ENCODE measurements at regions not wholly inside any gene's neighbourhood (a gene's known extent, or its start where the extent isn't known, plus 50 kb on each side); places are given as distances from the start of the nearest gene placed in this dataset.
A peak's percentile ranks its signal among the peaks of the same experiment; 100 is the strongest.
"Not testable (repeated sequence)": the region's sequence is repeated elsewhere in the genome, so short reads cannot be mapped to it uniquely, and the experiment has no call there.

DNA sequence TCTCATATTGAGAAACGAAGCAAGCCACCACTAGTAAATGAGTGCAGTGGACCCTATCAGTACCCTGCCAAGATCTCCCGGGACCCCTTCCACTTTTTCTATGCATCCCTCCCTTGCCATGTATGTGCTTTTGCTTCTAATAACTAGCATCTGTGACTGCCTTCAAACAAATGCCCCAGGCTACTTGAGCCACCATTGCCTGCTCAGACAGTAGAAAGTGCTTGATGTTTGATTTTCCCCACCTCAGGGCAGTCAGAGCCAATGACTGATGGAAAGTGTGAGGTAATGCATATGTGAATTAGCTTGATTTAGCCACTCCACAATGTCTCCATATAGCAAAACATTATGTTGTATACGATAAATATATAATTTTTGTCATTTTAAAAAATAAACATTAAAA lies 797.3 kb upstream of the ACO1 start:
- DNase-seq (ENCODE audit: low read depth), result no peak

DNA sequence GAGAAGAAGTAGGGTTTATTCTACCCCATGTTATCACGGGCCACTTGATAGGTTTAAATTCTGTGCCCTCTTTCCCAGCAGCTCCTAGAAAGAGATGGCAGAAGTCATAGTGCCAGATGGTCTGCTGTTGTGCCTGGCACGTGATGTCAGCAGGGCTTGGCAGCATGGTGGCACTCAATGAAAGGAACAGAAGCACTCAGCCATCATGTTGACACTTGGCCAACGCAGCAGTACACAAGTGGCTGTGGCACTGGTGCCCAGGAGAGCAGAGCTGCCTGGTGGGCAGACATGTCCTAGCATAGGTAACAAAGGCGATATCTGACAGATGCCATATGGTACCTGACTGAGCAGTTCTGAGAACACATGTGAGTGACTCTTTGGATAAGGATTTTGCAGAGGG lies 796.4 kb upstream of the ACO1 start:
- no peak for DNase-seq (ENCODE audit: low read depth)

DNA sequence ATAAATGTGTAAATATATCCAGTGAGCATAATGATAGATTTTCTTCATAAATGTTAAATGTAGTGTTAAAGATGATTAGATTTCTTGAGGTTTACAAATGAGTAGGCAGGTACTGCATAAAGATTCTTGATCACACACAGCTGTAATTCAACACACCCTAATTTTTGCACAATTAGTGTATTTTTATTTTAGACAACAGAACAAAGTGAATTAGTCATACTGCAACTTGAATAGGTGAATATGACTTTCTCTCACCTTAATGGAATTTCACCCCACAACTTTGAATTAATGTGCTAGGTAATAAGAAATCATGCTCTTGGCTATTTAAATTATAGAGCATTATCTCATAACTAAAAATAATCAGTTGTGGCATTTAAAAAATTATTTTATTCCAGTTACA lies 795.7 kb upstream of the ACO1 start:
- no peak for DNase-seq (ENCODE audit: low read depth)

DNA sequence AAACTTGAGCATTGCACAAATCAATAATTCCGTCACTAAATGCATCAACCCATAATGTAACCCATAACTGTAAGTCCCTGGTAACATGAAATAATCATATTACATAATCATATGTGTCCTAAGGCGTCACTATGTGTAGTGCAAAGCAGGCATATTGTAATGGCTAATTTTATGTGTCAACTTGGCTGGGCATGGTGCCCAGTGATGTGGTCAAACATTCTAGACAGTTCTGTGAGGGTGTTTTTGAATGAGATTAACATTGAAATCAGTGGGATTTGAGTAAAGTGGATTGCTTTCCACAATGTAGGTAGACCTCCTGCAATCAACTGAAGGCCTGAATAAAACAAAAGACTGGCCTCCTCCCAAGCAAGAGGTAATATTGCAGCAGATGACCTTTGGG lies 794.4 kb upstream of the ACO1 start:
- DNase-seq (ENCODE audit: low read depth), result peak; percentile 33

DNA sequence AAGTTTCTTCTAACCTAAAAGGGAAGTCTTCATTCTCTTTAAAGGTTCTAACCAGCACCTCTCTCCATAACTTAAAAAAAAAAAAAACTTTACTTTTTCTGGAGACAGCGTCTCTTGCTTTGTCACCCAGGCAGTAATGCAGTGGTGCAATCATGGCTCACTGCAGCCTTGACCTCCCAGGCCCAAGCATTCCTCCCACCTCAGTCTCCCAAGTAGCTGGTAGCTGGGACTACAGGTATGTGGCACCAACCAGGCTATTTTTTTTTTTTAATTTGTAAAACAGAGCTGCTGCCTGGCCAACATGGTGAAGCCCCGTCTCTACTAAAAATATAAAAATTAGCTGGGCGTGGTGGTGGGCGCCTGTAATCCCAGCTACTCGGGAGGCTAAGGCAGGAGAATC lies 787.4 kb upstream of the ACO1 start:
- DNase-seq (ENCODE audit: low read depth), result not testable (repeated sequence)

DNA sequence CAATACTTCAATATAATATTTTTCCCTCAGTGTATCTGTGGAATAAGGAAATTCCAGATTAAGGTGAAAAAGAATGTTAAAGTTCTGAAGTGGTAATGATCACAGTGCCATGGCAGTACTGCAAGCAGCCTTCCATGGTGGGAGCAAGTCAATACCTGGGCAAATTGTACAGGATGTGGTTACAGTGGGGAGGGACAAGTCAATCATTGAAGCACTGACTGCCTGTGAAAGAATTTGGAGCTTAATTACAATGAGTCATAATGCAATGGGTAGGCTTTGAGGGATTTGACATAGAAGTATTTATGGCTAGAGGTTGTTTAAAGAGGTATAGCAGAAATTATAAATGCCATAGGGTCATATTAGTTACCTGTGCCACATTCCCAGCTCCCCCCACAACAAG lies 786.5 kb upstream of the ACO1 start:
- DNase-seq (ENCODE audit: low read depth), result peak; percentile 67

DNA sequence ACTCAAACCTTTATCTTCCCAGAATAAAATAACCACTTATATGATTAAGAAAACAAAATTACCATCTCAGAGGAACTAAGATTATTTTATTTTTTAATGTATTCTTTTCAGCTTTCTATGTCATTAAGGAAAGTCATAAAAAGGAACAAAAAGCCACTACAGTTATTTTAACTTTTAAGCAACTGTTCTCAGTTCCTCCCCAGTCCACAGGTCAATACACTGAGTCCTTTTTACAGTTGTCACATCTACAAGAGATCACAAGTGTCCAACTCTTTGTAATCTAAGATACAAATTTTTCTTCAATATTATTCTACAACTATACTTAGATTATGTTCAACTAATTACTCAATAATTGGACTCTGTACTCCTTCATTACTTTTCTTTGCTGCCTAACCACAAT lies 782.8 kb upstream of the ACO1 start:
- no peak for DNase-seq (ENCODE audit: low read depth)

DNA sequence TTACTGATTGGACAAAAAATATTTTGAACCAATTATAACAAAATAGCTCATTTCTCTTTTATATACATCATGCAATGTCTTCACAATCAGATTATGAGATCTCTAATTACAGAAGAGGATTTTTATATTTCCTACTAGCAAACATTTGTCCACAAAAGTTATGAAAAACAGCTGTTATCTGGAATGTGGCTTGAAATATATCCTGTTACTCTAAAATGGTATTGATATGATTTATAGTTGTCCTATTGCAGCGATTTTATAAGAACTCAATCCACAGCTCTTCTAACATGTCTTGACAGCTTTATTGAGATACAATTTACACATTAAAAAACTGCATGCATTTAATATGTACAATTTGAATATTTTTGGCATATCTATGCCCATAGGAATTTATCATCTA lies 779.9 kb upstream of the ACO1 start:
- DNase-seq (ENCODE audit: low read depth), result no peak

DNA sequence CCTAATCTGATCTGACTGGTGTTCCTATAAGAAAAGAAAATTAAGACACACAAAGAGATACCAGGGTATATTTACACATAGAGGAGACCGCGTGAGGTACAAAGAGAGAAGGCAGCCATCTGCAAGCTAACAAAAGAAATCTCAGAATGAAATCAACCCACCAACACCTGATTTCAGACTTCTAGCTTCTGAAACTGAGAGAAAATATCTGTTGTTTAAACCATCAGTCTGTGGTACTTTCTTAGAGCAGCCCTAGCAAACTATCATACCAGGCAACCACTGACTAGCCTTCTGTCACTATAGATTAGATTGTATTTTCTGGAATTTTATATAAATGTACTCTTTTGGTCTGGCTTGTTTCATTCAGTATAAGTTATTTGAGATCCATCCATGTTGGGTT lies 779.3 kb upstream of the ACO1 start:
- no peak for DNase-seq (ENCODE audit: low read depth)

DNA sequence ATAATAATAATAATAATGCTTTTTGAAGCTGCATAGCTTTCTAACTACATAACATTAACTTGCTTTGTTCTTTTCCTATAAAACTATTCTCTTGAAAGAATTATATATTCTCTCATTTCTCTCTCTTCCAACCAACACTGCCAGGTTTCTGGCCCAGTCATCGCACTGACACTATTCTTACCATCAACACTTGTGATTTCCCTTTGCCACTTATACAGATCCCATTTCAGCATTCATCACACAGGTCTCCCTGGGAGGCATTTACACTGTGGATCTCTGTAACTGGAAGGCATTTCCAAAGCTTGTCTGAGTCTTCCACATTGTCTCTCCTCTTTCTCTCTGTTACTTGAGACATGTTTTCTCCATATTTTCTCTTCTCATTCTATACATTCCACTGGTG lies 777.8 kb upstream of the ACO1 start:
- DNase-seq (ENCODE audit: low read depth), result no peak

DNA sequence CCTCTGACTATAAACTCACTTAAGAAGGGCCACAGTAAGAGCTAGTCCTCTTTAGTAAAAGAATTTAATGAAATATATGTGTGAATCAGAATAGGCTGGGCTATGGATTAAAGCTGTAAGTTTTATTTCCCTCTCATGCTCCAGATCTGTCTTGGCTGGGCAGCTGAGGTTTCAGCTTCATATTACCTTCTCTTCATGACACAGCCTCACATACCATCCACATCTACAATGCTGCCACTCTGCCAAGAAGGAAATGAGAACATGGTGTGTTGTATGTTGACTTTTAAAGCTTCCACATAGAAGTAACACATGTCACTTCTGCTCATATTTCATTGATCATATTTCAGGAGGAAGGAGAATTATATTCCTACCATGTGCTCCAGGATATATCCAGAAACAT lies 776.0 kb upstream of the ACO1 start:
- DNase-seq (ENCODE audit: low read depth), result no peak

DNA sequence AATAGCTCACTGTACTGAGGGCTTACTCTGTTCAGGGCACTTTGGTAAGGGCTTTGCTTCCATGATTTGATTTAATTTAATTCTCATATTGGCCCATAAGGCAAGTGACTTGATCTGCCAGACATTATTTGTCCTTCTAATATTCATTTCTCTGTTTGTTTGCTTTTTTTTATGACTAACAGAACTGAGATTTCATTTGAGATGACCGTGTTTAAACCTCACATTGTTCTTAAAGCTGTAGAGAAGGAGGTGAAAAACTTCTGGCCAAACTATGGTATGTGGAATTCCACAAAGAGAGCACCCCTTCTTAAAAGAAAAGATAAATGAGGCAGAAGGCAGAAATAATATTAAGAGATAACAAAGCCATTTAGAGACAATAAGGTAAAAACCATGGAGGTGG lies 775.6 kb upstream of the ACO1 start:
- DNase-seq (ENCODE audit: low read depth), result no peak

DNA sequence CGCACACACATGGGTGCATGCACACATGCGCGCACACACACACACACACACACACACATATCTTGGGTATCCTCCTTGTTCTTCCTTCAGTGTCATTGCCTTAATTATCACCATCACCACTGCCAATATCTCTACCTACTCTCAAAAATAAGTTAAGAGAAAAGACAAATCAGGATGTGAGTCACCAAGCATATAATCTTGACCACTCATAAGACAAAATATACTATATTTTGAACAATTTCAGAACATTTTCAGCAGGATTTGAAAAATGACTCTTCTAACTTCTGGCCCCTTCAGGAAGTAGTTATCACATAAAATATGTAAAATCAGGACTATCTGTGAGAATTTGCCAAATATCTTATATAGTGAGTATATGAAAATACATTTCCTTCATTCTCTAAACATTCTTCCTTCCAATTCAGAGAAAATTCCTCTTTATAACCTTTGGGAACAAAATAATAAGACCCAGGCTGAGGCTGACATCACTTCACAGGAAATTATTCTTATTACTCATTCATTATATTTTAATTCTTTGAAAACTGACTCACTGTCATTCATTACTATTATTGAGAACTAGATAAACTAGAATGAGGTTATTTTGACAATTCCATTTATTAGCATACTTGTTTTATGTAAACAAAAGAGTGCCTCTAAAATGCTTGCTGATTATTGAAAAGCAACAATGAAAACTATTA lies 772.0 kb upstream of the ACO1 start:
- DNase-seq (ENCODE audit: low read depth), result no peak

DNA sequence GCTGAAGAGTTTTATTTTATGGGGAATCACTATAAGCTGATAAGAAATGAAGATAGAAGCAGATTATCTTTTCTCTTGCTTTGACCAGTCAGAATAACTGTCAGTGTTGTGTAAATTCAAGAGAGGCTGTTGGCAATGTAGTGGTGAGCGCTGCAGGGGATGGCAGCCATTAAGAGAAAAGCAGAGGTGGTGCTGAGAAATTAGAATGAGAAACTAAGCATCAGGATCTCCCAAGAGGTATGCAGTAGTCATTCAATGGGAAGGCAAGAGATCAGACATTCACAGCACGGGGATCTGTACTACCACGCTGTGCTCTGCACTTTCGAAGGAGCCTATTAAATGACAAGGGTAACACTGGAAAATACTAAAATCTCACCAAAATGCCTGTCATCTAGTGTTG lies 768.5 kb upstream of the ACO1 start:
- DNase-seq (ENCODE audit: low read depth), result no peak

DNA sequence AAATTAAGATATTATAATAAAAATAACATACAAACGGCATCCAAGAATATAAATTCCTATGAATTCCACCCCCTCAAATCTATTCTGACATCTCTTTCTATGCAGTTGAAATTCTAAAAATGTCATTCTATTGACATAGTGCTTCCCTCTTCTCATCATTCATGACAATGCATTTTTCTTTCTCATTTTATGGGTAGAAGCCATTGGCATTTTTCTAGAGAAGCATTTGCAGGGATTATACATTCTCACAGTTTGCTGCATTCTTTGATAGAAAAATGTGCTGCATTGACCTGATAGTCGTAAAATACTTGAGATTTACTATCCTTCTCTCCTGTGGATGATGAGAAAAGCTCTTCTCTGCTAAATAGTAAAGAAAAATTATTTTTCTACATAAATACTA lies 760.9 kb upstream of the ACO1 start:
- no peak for DNase-seq (ENCODE audit: low read depth)

DNA sequence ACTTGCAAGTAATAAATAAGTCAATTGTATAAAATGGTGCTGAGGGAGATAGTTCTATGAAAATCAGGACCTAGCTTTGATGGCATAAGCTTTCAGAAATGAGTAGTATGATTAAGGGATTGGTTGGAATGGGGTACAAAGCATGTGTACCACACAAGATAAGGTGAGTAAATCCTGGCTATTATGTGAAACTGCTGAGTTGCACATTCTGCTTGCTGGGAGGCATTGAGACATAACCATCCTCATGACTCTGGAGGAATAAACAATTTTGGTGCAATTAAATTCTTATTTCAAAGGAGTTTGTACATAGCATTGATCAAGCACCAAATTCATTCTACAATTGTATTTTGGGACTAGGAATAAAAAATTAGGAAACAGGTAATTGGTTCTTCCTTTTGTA lies 755.2 kb upstream of the ACO1 start:
- peak; percentile 5 for DNase-seq (ENCODE audit: low read depth)

DNA sequence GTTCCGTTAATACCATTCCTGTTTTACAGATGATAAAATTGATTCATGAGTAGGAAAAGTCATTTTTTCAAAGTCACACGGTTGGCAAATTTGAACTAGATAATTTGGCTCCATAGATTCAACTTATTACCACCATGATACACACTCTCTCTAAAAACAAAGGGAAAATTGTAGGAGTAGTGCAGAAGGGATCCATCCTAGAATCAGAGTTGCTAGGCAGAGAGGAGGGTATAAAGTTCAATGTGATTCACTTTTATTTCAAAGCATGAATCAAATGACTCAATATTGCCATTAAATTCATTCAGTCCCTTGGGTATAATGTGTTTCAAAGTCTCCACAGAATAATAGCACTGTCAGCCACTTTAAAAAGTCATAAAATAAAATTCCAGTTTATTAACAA lies 747.2 kb upstream of the ACO1 start:
- no peak for DNase-seq (ENCODE audit: low read depth)

DNA sequence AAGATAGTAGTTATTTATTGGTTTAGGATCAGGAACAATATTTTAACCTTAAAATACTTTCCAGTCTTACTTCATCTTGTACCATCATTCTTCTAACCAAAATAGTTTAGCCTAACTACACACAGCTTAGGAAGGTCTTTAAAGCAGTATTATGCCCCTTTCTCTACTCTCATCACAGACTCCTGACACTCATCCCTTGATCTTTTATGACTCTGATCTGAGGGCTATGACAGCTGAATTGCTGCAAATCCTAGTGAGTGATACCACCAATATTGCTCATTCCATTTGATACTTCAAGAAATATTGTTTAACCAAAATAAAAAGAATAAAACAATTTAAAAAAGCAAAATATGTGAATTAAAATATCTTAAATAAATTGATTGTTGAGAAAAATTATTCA lies 746.6 kb upstream of the ACO1 start:
- DNase-seq (ENCODE audit: low read depth), result no peak

DNA sequence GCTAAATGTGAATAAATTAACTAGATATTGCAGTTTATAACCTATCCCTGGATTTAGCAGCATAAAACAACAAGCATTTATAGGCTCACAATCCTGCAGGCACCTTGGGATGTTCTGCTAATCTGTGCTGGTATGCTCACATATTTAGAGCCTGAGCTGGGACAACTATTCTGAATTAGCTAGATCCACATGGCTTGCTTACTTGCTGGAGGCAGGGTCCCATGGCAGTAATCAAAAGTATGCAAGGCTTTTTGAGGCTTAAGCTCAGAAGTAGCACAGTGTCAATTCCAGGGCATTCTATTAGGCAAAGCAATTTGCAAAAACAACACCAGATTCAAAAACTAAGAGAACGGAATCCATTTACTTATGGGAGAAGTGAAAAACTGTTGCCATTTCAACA lies 745.0 kb upstream of the ACO1 start:
- no peak for DNase-seq (ENCODE audit: low read depth)

DNA sequence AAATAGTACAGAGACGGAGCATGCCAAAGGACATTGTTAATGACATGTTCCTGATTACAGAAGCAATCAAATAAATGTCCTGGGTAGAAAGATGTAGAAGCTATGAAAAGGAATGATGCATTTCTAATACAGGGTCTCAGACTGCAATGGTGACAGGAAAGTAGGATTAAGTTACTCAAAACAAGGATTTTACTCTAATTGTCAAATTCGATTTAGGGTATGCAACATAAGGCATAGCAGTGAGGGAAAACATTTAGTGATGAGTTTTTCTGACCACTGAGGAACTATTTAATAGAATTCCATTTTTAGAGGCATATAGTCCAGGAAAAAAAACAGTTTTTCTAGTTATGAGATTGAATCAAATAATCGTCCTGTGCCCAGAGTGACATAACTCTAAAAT lies 715.1 kb upstream of the ACO1 start:
- no peak for DNase-seq (ENCODE audit: low read depth)

DNA sequence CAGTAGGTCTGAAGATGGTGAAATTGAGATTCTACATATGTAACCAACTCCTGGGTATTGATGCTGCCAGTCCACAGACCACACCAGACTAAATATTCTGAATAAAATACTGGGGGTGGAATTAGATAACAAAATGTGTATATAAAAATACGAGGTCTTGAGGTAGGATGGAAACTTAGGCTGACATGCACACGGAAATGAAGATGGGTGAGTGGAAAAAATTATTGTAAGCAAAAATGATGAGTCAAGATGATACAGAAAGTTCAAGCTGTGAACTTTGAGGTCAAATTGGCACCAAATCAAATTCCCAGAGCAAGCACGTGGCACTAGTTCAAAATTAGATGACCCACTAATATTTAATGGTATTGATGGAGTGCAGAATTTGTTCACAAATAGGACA lies 713.4 kb upstream of the ACO1 start:
- no peak for DNase-seq (ENCODE audit: low read depth)

DNA sequence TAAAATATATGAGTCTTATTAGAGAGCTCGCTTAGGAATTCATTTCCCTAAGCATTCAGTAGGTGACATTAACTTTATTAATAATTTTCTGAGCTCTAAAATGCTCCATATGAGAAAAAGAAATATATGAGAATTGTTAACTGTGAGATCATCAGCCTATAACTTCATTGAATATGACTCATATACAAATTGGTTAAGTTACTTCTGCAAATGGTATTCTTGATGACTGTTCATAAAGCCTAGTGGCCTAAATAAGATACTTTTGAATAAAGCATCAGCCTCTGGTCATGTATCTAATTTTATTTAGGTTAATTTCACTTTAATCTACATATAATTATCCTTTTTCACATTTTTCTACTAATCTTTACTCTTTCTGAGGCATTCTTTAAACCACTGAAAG lies 710.2 kb upstream of the ACO1 start:
- no peak for DNase-seq (ENCODE audit: low read depth)

DNA sequence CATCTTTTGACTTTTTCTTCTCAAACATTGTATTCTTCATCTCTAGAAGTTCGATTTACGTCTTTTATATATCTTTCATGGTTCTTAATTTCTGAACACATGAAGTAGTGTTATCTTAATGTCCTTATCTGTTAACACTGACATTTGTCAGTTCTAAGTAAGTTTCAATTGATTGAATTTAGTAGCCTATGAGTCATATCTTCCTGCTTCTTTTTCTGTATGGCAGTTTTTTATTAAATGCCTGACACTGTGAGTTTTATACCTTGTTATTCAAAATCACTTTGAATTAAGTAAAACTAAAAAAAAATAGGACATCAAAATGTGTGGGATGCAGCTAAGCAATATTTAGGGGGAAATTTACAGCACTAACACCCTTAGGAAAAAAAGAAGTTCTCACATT lies 707.0 kb upstream of the ACO1 start:
- no peak for DNase-seq (ENCODE audit: low read depth)

DNA sequence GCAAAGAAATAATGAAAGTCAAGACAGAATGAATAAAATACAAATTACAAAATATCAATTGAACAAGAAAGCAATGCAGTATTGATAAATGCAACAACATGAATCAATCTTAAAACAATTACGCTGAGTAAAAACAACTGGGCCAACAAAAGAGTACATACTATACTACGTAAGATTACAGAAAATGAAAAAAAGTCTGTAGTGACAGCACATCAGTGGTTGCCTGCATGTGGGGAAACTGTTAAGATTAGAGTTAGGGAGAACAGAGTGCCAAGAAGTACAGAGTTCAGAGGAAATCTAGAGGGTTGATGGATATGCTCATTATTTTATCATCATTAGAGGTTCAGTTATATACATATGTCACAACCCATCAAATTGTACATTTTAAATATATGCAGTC lies 706.6 kb upstream of the ACO1 start:
- DNase-seq (ENCODE audit: low read depth), result no peak

DNA sequence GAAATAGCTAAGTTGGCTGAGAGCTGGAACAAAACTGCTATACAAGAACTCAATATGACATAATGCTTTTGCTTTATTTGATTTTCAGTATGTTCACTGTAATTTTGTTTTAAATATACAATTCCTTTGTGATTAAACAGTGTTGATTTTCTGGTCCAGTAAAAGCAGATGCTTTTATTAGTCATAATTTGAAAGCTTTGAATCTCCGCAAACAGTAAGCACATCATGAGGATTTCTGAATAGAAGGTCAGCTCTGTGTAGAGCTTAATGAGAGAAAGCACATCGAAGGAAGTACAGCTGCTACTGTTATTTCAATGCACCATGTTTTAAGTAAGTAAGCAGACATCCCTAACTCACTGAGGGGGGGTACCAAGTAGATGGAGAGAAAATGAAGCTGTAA lies 701.3 kb upstream of the ACO1 start:
- no peak for DNase-seq (ENCODE audit: low read depth)

All from amniotic epithelial cell (primary cell).